ENCODE measurements at regions not wholly inside any gene's neighbourhood (a gene's known extent, or its start where the extent isn't known, plus 50 kb on each side); places are given as distances from the start of the nearest gene placed in this dataset.
"Not testable (repeated sequence)": the region's sequence is repeated elsewhere in the genome, so short reads cannot be mapped to it uniquely, and the experiment has no call there.

GRCh38 chr2:16454621-16455020 lies 211.0 kb downstream of the CYRIA start:
- no peak for DNase-seq

GRCh38 chr2:16452123-16452522 lies 213.5 kb downstream of the CYRIA start:
- DNase-seq = no peak

- DNase-seq = no peak
Measured at GRCh38 chr2:16446706-16447105, 218.9 kb downstream of the CYRIA start.

GRCh38 chr2:16442971-16443370 lies 222.7 kb downstream of the CYRIA start:
- DNase-seq = no peak

- no peak for DNase-seq
Measured at GRCh38 chr2:16441431-16441830, 224.2 kb downstream of the CYRIA start.

GRCh38 chr2:16440898-16441297 lies 224.7 kb downstream of the CYRIA start:
- DNase-seq = no peak

- DNase-seq = no peak
Measured at GRCh38 chr2:16438613-16439321, 226.9 kb downstream of the CYRIA start.

GRCh38 chr2:16437189-16437588 lies 228.4 kb downstream of the CYRIA start:
- no peak for DNase-seq

GRCh38 chr2:16434393-16434792 lies 231.2 kb downstream of the CYRIA start:
- no peak for DNase-seq

- no peak for DNase-seq
Measured at GRCh38 chr2:16430846-16431245, 234.8 kb downstream of the CYRIA start.

- no peak for DNase-seq
Measured at GRCh38 chr2:16429431-16430145, 236.0 kb downstream of the CYRIA start.

- no peak for DNase-seq
Measured at GRCh38 chr2:16429002-16429401, 236.6 kb downstream of the CYRIA start.

GRCh38 chr2:16425462-16426336 lies 239.9 kb downstream of the CYRIA start:
- no peak for DNase-seq

- no peak for DNase-seq
Measured at GRCh38 chr2:16420421-16420820, 245.2 kb downstream of the CYRIA start.

GRCh38 chr2:16417726-16418125 lies 247.9 kb downstream of the CYRIA start:
- no peak for DNase-seq

GRCh38 chr2:16416651-16417050 lies 249.0 kb downstream of the CYRIA start:
- DNase-seq = no peak

- DNase-seq = not testable (repeated sequence)
Measured at GRCh38 chr2:16415861-16416260, 249.8 kb downstream of the CYRIA start.

GRCh38 chr2:16413947-16414346 lies 251.7 kb downstream of the CYRIA start:
- DNase-seq = no peak

GRCh38 chr2:16413285-16413684 lies 252.3 kb downstream of the CYRIA start:
- DNase-seq = no peak

- DNase-seq = no peak
Measured at GRCh38 chr2:16412321-16413030, 253.2 kb downstream of the CYRIA start.

GRCh38 chr2:16411788-16412187 lies 253.8 kb downstream of the CYRIA start:
- no peak for DNase-seq

- DNase-seq = no peak
Measured at GRCh38 chr2:16409849-16410248, 255.8 kb downstream of the CYRIA start.

- no peak for DNase-seq
Measured at GRCh38 chr2:16409006-16409390, 256.6 kb downstream of the CYRIA start.

Measured in effector CD4-positive, alpha-beta T cell (primary cell).